Stomach (tissue), 8 donors: ENCODE measurements at regions not wholly inside any gene's neighbourhood (a gene's known extent, or its start where the extent isn't known, plus 50 kb on each side); places are given as distances from the start of the nearest gene placed in this dataset.

ENCODE experiments used
- DNase-seq, 2 donors: peaks; one replicate each; pipeline versions ENCODE4 v3.0.0 to v3.0.0-alpha.2; 2013 to 2019
- H3K27ac ChIP-seq, 5 donors: fragments of 200-600 bp in 4 of 5; sonication (generic) in 4 of 5; one replicate each; pipeline ENCODE4 v1.5.1; 2013 to 2019; ENCODE audit warnings: mild to moderate bottlenecking in 1 of 5, moderate library complexity in 1 of 5
- H3K27me3 ChIP-seq, 3 donors: fragments of 200-600 bp; sonication (generic); one replicate each; pipeline ENCODE4 v1.5.1; 2017 to 2019; ENCODE audit warnings: mixed run types in 1 of 3
- H3K36me3 ChIP-seq, 4 donors: fragments of 200-600 bp; sonication (generic); 1 replicate in 3 of 4; 2 replicates in 1 of 4; pipeline ENCODE4 v1.5.1; 2016 to 2019
- H3K4me1 ChIP-seq, 4 donors: fragments of 200-600 bp; sonication (generic); one replicate each; pipeline ENCODE4 v1.5.1; 2016 to 2019
- H3K4me3 ChIP-seq, 4 donors: fragments of 200-600 bp; sonication (generic) in 3 of 4; one replicate each; pipeline ENCODE4 v1.5.1; 2016 to 2019; ENCODE audit warnings: mild to moderate bottlenecking in 1 of 4
- H3K9me3 ChIP-seq, 4 donors: fragments of 200-600 bp; sonication (generic); one replicate each; pipeline ENCODE4 v1.5.1; 2016 to 2019
- EP300 ChIP-seq: sonication (generic); formaldehyde crosslinking; IDR thresholded peaks from one replicate; pipeline ENCODE4 v1.6.1; 2017; ENCODE audit warnings: antibody characterized with exemption
- POLR2A ChIP-seq, 4 donors: fragments of 450-650 bp; IDR thresholded peaks; one replicate each; pipeline ENCODE4 v1.6.1; 2016; ENCODE audit warnings: antibody characterized with exemption in 4 of 4, control low read depth in 2 of 4, mild to moderate bottlenecking in 1 of 4, moderate library complexity in 1 of 4
- POLR2AphosphoS5 ChIP-seq, 3 donors: sonication (generic); formaldehyde crosslinking; IDR thresholded peaks; one replicate each; pipeline ENCODE4 v1.6.1; 2016; ENCODE audit warnings: antibody characterized with exemption in 3 of 3
- WGBS, 5 donors: extraction: QIAGEN DNeasy Blood & Tissue Kit in 3 of 5; methylation state at CpG; one replicate each; pipeline versions ENCODE4 v1.1.5 to v1.1.7; 2013 to 2018; 5-methylcytosine and 5-hydroxymethylcytosine counted together
- intact Hi-C: fragments of 100-400 bp; cut with DNase I; formaldehyde crosslinking; loops from one replicate; pipeline ENCODE4 v1.15.1; 2023; ENCODE audit warnings: low total_unique reads
- TF ChIP-seq, protein P1 (sequence below), 7 experiments: fragments of 450-650 bp in 4 of 7; fragments of 200-600 bp in 3 of 7; sonication (generic) in 3 of 7; IDR thresholded peaks; one replicate each; pipeline ENCODE4 v1.5.1; 2016 to 2019; ENCODE audit warnings: antibody characterized with exemption in 7 of 7, control low read depth in 2 of 7, mild to moderate bottlenecking in 1 of 7
- donor health status: healthy with polysubstance abuse.
- donor health status: Bipolar disorder and iron deficiency.
- donor health status: healthy.

DNA sequence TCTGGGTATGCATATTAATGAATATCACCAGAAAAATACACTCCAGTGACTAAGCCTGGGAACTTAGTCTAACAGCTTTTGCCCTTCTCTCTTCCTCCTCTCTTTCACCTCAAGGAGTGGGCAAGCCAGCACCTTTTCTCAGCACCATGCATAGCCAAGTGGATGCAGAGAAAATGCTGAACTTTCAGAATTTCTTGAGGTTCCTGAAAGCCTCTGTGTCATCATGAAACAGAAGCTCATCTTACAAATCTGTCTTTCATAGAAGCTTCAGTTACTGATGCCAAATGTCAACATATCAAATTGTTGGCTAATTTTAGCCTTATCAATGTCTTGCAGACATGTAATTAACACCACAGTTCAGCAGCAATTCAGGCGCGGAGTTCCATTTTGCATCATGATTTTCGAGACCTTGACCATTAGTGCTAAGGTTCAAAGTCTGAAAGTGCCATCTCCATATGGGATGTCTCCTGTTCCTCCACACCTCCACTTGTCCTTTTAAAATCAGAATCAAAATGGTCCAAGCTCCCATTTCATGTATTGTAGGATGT, 51.1 kb upstream of the RPH3A start:
- Histone ChIP-seq H3K4me1 (no peaks in the 10 kb centered on the region), H3K27ac (no peak overlapping the region), H3K36me3 (no peaks in the 10 kb centered on the region), H3K9me3 (no peaks in the 10 kb centered on the region), H3K27me3 (peaks cover 0 to 48% (median under 1%) of the 10 kb centered on the region in 3 donors), H3K4me3 (no peak overlapping the region)
- TF ChIP-seq POLR2A (IDR thresholded peaks at IDR 0.05): no peak
- TF ChIP-seq POLR2AphosphoS5 (IDR thresholded peaks at IDR 0.05): no peak
- TF ChIP-seq, protein P1, sequence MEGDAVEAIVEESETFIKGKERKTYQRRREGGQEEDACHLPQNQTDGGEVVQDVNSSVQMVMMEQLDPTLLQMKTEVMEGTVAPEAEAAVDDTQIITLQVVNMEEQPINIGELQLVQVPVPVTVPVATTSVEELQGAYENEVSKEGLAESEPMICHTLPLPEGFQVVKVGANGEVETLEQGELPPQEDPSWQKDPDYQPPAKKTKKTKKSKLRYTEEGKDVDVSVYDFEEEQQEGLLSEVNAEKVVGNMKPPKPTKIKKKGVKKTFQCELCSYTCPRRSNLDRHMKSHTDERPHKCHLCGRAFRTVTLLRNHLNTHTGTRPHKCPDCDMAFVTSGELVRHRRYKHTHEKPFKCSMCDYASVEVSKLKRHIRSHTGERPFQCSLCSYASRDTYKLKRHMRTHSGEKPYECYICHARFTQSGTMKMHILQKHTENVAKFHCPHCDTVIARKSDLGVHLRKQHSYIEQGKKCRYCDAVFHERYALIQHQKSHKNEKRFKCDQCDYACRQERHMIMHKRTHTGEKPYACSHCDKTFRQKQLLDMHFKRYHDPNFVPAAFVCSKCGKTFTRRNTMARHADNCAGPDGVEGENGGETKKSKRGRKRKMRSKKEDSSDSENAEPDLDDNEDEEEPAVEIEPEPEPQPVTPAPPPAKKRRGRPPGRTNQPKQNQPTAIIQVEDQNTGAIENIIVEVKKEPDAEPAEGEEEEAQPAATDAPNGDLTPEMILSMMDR (IDR thresholded peaks at IDR 0.05): no peak
- no peak for TF ChIP-seq EP300
- intact Hi-C loops: no loop called here
- WGBS, 5 donors: 82 to 92% (median 84%) methylated on average over 3 of the region's 3 CpGs
- no peak for DNase-seq

DNA sequence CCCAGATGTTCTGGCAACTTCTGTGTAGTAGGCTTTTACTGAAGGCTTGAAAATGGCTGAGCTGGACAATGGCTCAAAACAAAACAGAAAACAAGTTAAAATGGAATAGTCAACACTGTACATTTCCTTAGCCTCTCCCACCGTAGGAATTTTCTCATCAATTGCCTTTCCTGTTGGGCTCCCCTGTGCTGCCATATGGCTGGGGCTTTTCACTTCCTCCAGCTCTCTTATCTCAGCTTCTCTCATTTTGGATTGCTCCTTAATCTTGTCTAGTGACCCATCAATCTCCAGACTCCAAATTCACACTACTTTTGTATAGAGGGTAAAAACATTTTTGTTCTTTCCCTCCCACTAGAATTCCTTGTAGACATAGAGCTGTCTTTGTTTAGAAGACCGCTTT, 50.4 kb upstream of the RPH3A start:
- TF ChIP-seq POLR2AphosphoS5 (IDR thresholded peaks at IDR 0.05) (no peak), POLR2A (IDR thresholded peaks at IDR 0.05) (no peak), EP300 (no peak)
- TF ChIP-seq, protein P1 (IDR thresholded peaks at IDR 0.05): no peak
- no peak overlapping the region for H3K4me3 ChIP-seq
- DNase-seq: no peak
- H3K4me1 ChIP-seq: no peaks in the 10 kb centered on the region
- intact Hi-C loops: no loop called here
- peaks cover 0 to 42% (median 5%) of the 10 kb centered on the region in 3 donors for H3K27me3 ChIP-seq
- no peaks in the 10 kb centered on the region for H3K36me3 ChIP-seq
- no peaks in the 10 kb centered on the region for H3K9me3 ChIP-seq
- WGBS, 5 donors: 48 to 66% (median 60%) methylated on average over 2 of the region's 2 CpGs
- H3K27ac ChIP-seq: no peak overlapping the region
